ENCODE measurements at regions not wholly inside any gene's neighbourhood (a gene's known extent, or its start where the extent isn't known, plus 50 kb on each side); places are given as distances from the start of the nearest gene placed in this dataset.

DNA sequence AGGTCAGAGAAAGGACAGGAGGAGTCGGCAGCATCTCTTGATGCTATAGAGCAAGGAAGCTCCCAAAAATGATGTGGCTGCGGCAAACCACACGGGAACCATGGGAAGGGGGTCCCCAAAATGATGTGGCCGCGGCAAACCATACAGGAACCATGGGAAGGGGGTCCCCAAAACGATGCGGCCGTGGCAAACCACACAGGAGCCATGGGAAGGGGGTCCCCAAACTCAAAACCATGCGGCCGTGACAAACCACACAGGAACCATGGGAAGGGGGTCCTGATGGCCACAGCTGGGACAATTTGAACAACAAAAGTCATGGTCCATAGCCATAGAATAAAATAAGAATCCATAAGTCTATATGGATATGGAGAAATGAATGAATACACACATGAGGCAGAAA is 58.4 kb upstream of the GLI2 start:
- no peak for DNase-seq (ENCODE audit: low read depth)

- no peak for DNase-seq (ENCODE audit: low read depth)
Measured at GRCh38 chr2:120677696-120678247, 57.9 kb upstream of the GLI2 start.

GRCh38 chr2:120678251-120678650 is 57.4 kb upstream of the GLI2 start:
- no peak for DNase-seq (ENCODE audit: low read depth)

- DNase-seq (ENCODE audit: low read depth): no peak
Measured at GRCh38 chr2:120678926-120679325, 56.7 kb upstream of the GLI2 start.

GRCh38 chr2:120679526-120679925 is 56.1 kb upstream of the GLI2 start:
- DNase-seq (ENCODE audit: low read depth): no peak

DNA sequence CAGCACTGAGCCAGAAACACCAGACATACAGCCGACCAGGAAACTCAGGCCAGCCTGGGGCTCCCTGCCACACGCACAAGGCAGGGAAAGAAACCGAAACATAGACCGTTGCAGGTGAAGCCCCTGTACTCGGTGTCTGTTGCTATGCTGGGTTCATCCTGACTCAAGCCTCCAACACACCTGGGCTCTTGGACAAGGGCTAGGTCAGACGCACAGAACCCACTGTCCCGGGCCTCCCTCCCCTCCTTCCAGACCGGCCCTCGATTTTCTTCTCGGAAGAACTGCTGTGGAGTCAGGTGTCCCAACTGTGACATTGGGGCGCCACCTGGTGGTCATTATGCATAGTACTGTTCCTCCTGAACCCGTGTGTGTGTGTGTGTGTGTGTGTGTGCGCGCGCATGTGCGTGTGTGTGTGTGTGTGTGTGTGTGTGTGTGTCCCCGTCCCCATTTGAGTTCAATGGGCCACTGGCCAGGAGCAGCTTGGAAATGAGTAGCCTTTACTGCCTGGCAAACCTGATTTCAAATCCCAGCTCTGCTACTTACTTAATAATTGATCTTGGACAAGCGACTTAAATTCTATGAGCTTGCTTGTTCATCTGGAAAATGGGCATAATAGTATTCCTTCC is 55.4 kb upstream of the GLI2 start:
- DNase-seq (ENCODE audit: low read depth): peak; percentile 45

GRCh38 chr2:120681181-120681580 is 54.5 kb upstream of the GLI2 start:
- no peak for DNase-seq (ENCODE audit: low read depth)

GRCh38 chr2:120681696-120682288 is 53.9 kb upstream of the GLI2 start:
- no peak for DNase-seq (ENCODE audit: low read depth)

- DNase-seq (ENCODE audit: low read depth): no peak
Measured at GRCh38 chr2:120682654-120683053, 53.0 kb upstream of the GLI2 start.

DNA sequence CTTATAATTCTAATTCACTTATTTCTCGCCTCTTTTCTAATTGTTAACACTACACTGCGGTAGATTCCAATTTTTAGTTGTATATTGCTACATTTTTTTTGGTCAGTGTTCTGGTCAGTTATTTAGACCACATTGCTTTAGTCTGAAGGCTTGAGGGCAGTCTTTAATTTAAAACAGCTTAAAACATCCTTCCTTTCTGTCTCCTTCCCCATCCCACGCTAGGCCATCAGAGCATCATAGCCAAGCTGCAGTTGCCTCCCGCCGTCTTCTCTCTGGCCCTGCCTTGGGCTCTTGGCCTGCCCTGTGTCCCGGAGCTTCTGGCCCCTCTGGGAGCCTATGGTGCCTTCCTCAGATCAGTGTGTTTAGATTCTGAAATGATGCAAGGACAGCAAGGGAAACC is 52.6 kb upstream of the GLI2 start:
- DNase-seq (ENCODE audit: low read depth): no peak

GRCh38 chr2:120683701-120684100 is 52.0 kb upstream of the GLI2 start:
- DNase-seq (ENCODE audit: low read depth): no peak

GRCh38 chr2:120684289-120685065 is 51.2 kb upstream of the GLI2 start:
- DNase-seq (ENCODE audit: low read depth): no peak

GRCh38 chr2:120685066-120685973 is 50.3 kb upstream of the GLI2 start:
- DNase-seq (ENCODE audit: low read depth): no peak

Data from stimulated activated CD8-positive, alpha-beta memory T cell treated with anti-CD3 and anti-CD28 coated beads, Interleukin-7, amount 100 ng/mL, for 24 hours (primary cell).